ENCODE measurements at regions not wholly inside any gene's neighbourhood (a gene's known extent, or its start where the extent isn't known, plus 50 kb on each side); places are given as distances from the start of the nearest gene placed in this dataset.

- peaks cover 23% of the 10 kb centered on the region for H3K27me3 ChIP-seq (ENCODE audit: control insufficient read depth, insufficient read depth, low read length)
- WGBS (ENCODE audit: insufficient coverage), result 94% methylated on average over 6 of the region's 9 CpGs
- H3K4me1 ChIP-seq (ENCODE audit: control insufficient read depth, insufficient read depth, low read length), result peaks cover 22% of the 10 kb centered on the region
- H3K9me3 ChIP-seq (ENCODE audit: control insufficient read depth, insufficient read depth, low read length), result no peaks in the 10 kb centered on the region
- H3K36me3 ChIP-seq (ENCODE audit: control insufficient read depth, insufficient read depth, low read length), result no peaks in the 10 kb centered on the region
- H3K4me3 ChIP-seq (ENCODE audit: low read depth, low read length), result no peak overlapping the region
- DNase-seq (ENCODE audit: low read depth in 4 of 6, low spot score in 6 of 6), result no peak
- H3K27ac ChIP-seq (ENCODE audit: low read depth, low read length), result no peak overlapping the region
Observed at GRCh38 chr6:165983112-165984072, 184.3 kb downstream of the TBXT start.

- no peaks in the 10 kb centered on the region for H3K4me1 ChIP-seq (ENCODE audit: control insufficient read depth, insufficient read depth, low read length)
- H3K27ac ChIP-seq (ENCODE audit: low read depth, low read length), result no peak overlapping the region
- no CpG with 5 or more reads among the region's 3 CpGs for WGBS (ENCODE audit: insufficient coverage)
- DNase-seq (ENCODE audit: low read depth in 4 of 6, low spot score in 6 of 6), result no peak
- H3K9me3 ChIP-seq (ENCODE audit: control insufficient read depth, insufficient read depth, low read length), result no peaks in the 10 kb centered on the region
- no peaks in the 10 kb centered on the region for H3K36me3 ChIP-seq (ENCODE audit: control insufficient read depth, insufficient read depth, low read length)
- H3K27me3 ChIP-seq (ENCODE audit: control insufficient read depth, insufficient read depth, low read length), result no peaks in the 10 kb centered on the region
- no peak overlapping the region for H3K4me3 ChIP-seq (ENCODE audit: low read depth, low read length)
Observed at GRCh38 chr6:165978476-165978875, 189.2 kb downstream of the TBXT start.

GRCh38 chr6:165976684-165977083 lies 191.0 kb downstream of the TBXT start:
- H3K4me1 ChIP-seq (ENCODE audit: control insufficient read depth, insufficient read depth, low read length), result no peaks in the 10 kb centered on the region
- DNase-seq (ENCODE audit: low read depth in 4 of 6, low spot score in 6 of 6), result no peak
- WGBS (ENCODE audit: insufficient coverage), result 57% methylated on average over 6 of the region's 7 CpGs

GRCh38 chr6:165974817-165975216 lies 192.8 kb downstream of the TBXT start:
- DNase-seq (ENCODE audit: low read depth in 4 of 6, low spot score in 6 of 6), result no peak
- no peak overlapping the region for H3K27ac ChIP-seq (ENCODE audit: low read depth, low read length)
- no peak overlapping the region for H3K4me3 ChIP-seq (ENCODE audit: low read depth, low read length)
- no peaks in the 10 kb centered on the region for H3K4me1 ChIP-seq (ENCODE audit: control insufficient read depth, insufficient read depth, low read length)
- no peaks in the 10 kb centered on the region for H3K36me3 ChIP-seq (ENCODE audit: control insufficient read depth, insufficient read depth, low read length)
- H3K27me3 ChIP-seq (ENCODE audit: control insufficient read depth, insufficient read depth, low read length), result no peaks in the 10 kb centered on the region
- H3K9me3 ChIP-seq (ENCODE audit: control insufficient read depth, insufficient read depth, low read length), result no peaks in the 10 kb centered on the region
- 86% methylated on average over 6 of the region's 7 CpGs for WGBS (ENCODE audit: insufficient coverage)

More at GRCh38 chr6:165976684-165977083, 191.0 kb downstream of the TBXT start:
- no peaks in the 10 kb centered on the region for H3K36me3 ChIP-seq (ENCODE audit: control insufficient read depth, insufficient read depth, low read length)
- H3K4me3 ChIP-seq (ENCODE audit: low read depth, low read length), result no peak overlapping the region
- no peaks in the 10 kb centered on the region for H3K9me3 ChIP-seq (ENCODE audit: control insufficient read depth, insufficient read depth, low read length)
- H3K27me3 ChIP-seq (ENCODE audit: control insufficient read depth, insufficient read depth, low read length), result no peaks in the 10 kb centered on the region
- H3K27ac ChIP-seq (ENCODE audit: low read depth, low read length), result no peak overlapping the region

GRCh38 chr6:165973473-165973872 lies 194.2 kb downstream of the TBXT start:
- WGBS (ENCODE audit: insufficient coverage), result 93% methylated on average over 4 of the region's 7 CpGs
- Histone ChIP-seq H3K4me1 (ENCODE audit: control insufficient read depth, insufficient read depth, low read length) (no peaks in the 10 kb centered on the region), H3K9me3 (ENCODE audit: control insufficient read depth, insufficient read depth, low read length) (no peaks in the 10 kb centered on the region), H3K27ac (ENCODE audit: low read depth, low read length) (no peak overlapping the region), H3K36me3 (ENCODE audit: control insufficient read depth, insufficient read depth, low read length) (no peaks in the 10 kb centered on the region), H3K27me3 (ENCODE audit: control insufficient read depth, insufficient read depth, low read length) (no peaks in the 10 kb centered on the region), H3K4me3 (ENCODE audit: low read depth, low read length) (no peak overlapping the region)
- DNase-seq (ENCODE audit: low read depth in 4 of 6, low spot score in 6 of 6), result no peak

- Histone ChIP-seq H3K4me3 (ENCODE audit: low read depth, low read length) (no peak overlapping the region), H3K27me3 (ENCODE audit: control insufficient read depth, insufficient read depth, low read length) (no peaks in the 10 kb centered on the region), H3K9me3 (ENCODE audit: control insufficient read depth, insufficient read depth, low read length) (no peaks in the 10 kb centered on the region), H3K27ac (ENCODE audit: low read depth, low read length) (no peak overlapping the region), H3K4me1 (ENCODE audit: control insufficient read depth, insufficient read depth, low read length) (no peaks in the 10 kb centered on the region), H3K36me3 (ENCODE audit: control insufficient read depth, insufficient read depth, low read length) (no peaks in the 10 kb centered on the region)
- DNase-seq (ENCODE audit: low read depth in 4 of 6, low spot score in 6 of 6), result no peak
- 53% methylated on average over 7 of the region's 12 CpGs for WGBS (ENCODE audit: insufficient coverage)
Observed at GRCh38 chr6:165972139-165972802, 195.4 kb downstream of the TBXT start.

- Histone ChIP-seq H3K27ac (ENCODE audit: low read depth, low read length) (no peak overlapping the region), H3K9me3 (ENCODE audit: control insufficient read depth, insufficient read depth, low read length) (no peaks in the 10 kb centered on the region), H3K4me3 (ENCODE audit: low read depth, low read length) (no peak overlapping the region), H3K27me3 (ENCODE audit: control insufficient read depth, insufficient read depth, low read length) (no peaks in the 10 kb centered on the region), H3K36me3 (ENCODE audit: control insufficient read depth, insufficient read depth, low read length) (no peaks in the 10 kb centered on the region), H3K4me1 (ENCODE audit: control insufficient read depth, insufficient read depth, low read length) (no peaks in the 10 kb centered on the region)
- DNase-seq (ENCODE audit: low read depth in 4 of 6, low spot score in 6 of 6), result no peak
- 82% methylated on average over 2 of the region's 4 CpGs for WGBS (ENCODE audit: insufficient coverage)
Observed at GRCh38 chr6:165971202-165971601, 196.4 kb downstream of the TBXT start.

GRCh38 chr6:165970001-165970400 lies 197.7 kb downstream of the TBXT start:
- Histone ChIP-seq H3K36me3 (ENCODE audit: control insufficient read depth, insufficient read depth, low read length) (no peaks in the 10 kb centered on the region), H3K9me3 (ENCODE audit: control insufficient read depth, insufficient read depth, low read length) (no peaks in the 10 kb centered on the region), H3K4me3 (ENCODE audit: low read depth, low read length) (no peak overlapping the region), H3K27me3 (ENCODE audit: control insufficient read depth, insufficient read depth, low read length) (no peaks in the 10 kb centered on the region), H3K27ac (ENCODE audit: low read depth, low read length) (no peak overlapping the region), H3K4me1 (ENCODE audit: control insufficient read depth, insufficient read depth, low read length) (no peaks in the 10 kb centered on the region)
- no peak for DNase-seq (ENCODE audit: low read depth in 4 of 6, low spot score in 6 of 6)
- 80% methylated on average over 1 of the region's 4 CpGs for WGBS (ENCODE audit: insufficient coverage)

GRCh38 chr6:165969184-165969583 lies 198.5 kb downstream of the TBXT start:
- no peak for DNase-seq (ENCODE audit: low read depth in 4 of 6, low spot score in 6 of 6)
- Histone ChIP-seq H3K9me3 (ENCODE audit: control insufficient read depth, insufficient read depth, low read length) (no peaks in the 10 kb centered on the region), H3K27me3 (ENCODE audit: control insufficient read depth, insufficient read depth, low read length) (no peaks in the 10 kb centered on the region), H3K36me3 (ENCODE audit: control insufficient read depth, insufficient read depth, low read length) (no peaks in the 10 kb centered on the region), H3K4me3 (ENCODE audit: low read depth, low read length) (no peak overlapping the region), H3K27ac (ENCODE audit: low read depth, low read length) (no peak overlapping the region), H3K4me1 (ENCODE audit: control insufficient read depth, insufficient read depth, low read length) (no peaks in the 10 kb centered on the region)
- no CpG with 5 or more reads among the region's 6 CpGs for WGBS (ENCODE audit: insufficient coverage)

Data from spinal cord (tissue), 9 donors.